OCI-LY1 (cell line): ENCODE measurements at regions not wholly inside any gene's neighbourhood (a gene's known extent, or its start where the extent isn't known, plus 50 kb on each side); places are given as distances from the start of the nearest gene placed in this dataset.

ENCODE experiments used
- H2AFZ ChIP-seq: fragments of 200-600 bp; sonication (generic), shearing (Covaris generic); 2 replicates; pipeline ENCODE4 v1.6.0; 2014; ENCODE audit warnings: antibody characterized with exemption, mild to moderate bottlenecking, low read length
- H3F3A ChIP-seq: fragments of 200-600 bp; sonication (generic), shearing (Covaris generic); 2 replicates; pipeline ENCODE4 v1.6.0; 2014; ENCODE audit warnings: mild to moderate bottlenecking, antibody characterized with exemption, low read length, moderate library complexity; ENCODE audit not compliant: insufficient read depth
- H3K27ac ChIP-seq: fragments of 200-600 bp; sonication (generic); 2 replicates; pipeline ENCODE4 v1.5.1; 2014; ENCODE audit warnings: low read length, mixed run types, mild to moderate bottlenecking, low read depth; ENCODE audit not compliant: poor library complexity, severe bottlenecking
- H3K27me3 ChIP-seq: fragments of 200-600 bp; sonication (generic); 2 replicates; pipeline ENCODE4 v1.6.0; 2014; ENCODE audit warnings: antibody characterized with exemption, mild to moderate bottlenecking, low read length, moderate library complexity; ENCODE audit not compliant: insufficient read depth
- H3K36me3 ChIP-seq: fragments of 200-600 bp; sonication (generic); 2 replicates; pipeline ENCODE4 v1.6.1; 2014; ENCODE audit warnings: mild to moderate bottlenecking, antibody characterized with exemption, low read length, moderate library complexity, mixed read lengths; ENCODE audit not compliant: insufficient read depth
- H3K4me1 ChIP-seq: fragments of 200-600 bp; sonication (generic); 2 replicates; pipeline ENCODE4 v1.5.1; 2014; ENCODE audit warnings: mild to moderate bottlenecking, low read length, moderate library complexity; ENCODE audit not compliant: insufficient read depth, severe bottlenecking
- H3K4me2 ChIP-seq: fragments of 200-600 bp; sonication (generic), shearing (Covaris generic); 2 replicates; pipeline ENCODE4 v1.6.1; 2014; ENCODE audit warnings: low read length
- H3K4me3 ChIP-seq: fragments of 200-600 bp; sonication (generic); 2 replicates; pipeline ENCODE4 v1.5.1; 2014; ENCODE audit warnings: low read length, low read depth, mild to moderate bottlenecking, mixed read lengths; ENCODE audit not compliant: poor library complexity, severe bottlenecking
- H3K79me2 ChIP-seq: fragments of 200-600 bp; shearing (Covaris generic); 2 replicates; pipeline ENCODE4 v1.6.1; 2016; ENCODE audit warnings: mixed run types, low read length, mixed read lengths; ENCODE audit not compliant: insufficient read depth
- H3K9ac ChIP-seq: fragments of 200-600 bp; sonication (generic), shearing (Covaris generic); 2 replicates; pipeline ENCODE4 v1.6.1; 2014; ENCODE audit warnings: mild to moderate bottlenecking, low read length, mixed read lengths
- H3K9me2 ChIP-seq: fragments of 200-600 bp; sonication (generic), shearing (Covaris generic); 2 replicates; pipeline ENCODE4 v1.6.1; 2014; ENCODE audit warnings: low read depth, mild to moderate bottlenecking, low read length, mixed read lengths
- H3K9me3 ChIP-seq: fragments of 200-600 bp; shearing (Covaris generic); 2 replicates; pipeline ENCODE4 v1.6.1; 2014; ENCODE audit warnings: low read length, mixed read lengths
- H4K20me1 ChIP-seq: fragments of 200-600 bp; sonication (generic), shearing (Covaris generic); 2 replicates; pipeline ENCODE4 v1.6.0; 2016; ENCODE audit warnings: mild to moderate bottlenecking, low read length; ENCODE audit not compliant: insufficient read depth
- CTCF ChIP-seq: fragments of 200-600 bp; sonication (generic), shearing (Covaris generic); IDR thresholded peaks from 2 replicates; pipeline ENCODE4 v1.5.1; 2017; ENCODE audit warnings: mild to moderate bottlenecking, antibody characterized with exemption, low read length, moderate library complexity, mixed read lengths
- EZH2 ChIP-seq: fragments of 200-600 bp; sonication (generic), shearing (Covaris generic); IDR thresholded peaks from 2 replicates; pipeline ENCODE4 v1.8.0; 2017; ENCODE audit warnings: borderline replicate concordance, mixed run types, mild to moderate bottlenecking, antibody characterized with exemption, low read length, moderate library complexity, mixed read lengths

DNA sequence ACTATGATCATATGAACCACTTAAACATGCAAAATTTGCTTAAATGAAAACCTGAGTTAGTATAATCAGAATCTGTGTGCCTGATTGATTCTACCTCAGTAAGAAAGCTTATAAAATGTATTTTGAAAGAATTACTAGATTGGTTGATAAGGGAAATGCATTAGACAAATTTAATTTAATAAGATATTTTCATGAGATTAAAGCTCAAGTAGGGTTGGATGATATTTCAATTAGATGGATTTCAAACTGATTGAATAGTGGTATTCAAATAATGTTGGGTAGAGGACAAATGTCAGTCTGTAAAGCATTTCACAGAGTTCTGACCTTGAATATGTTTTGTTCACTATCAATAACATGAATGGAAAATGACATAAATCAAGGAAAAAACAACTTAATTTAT, 780.4 kb upstream of the ALCAM start:
- Histone ChIP-seq H3K4me2 (no peak overlapping the region), H3F3A (no peaks in the 10 kb centered on the region), H3K79me2 (no peaks in the 10 kb centered on the region), H3K9me2 (no peaks in the 10 kb centered on the region), H3K27me3 (no peaks in the 10 kb centered on the region), H4K20me1 (no peaks in the 10 kb centered on the region), H3K4me3 (no peak overlapping the region), H3K36me3 (no peaks in the 10 kb centered on the region), H3K27ac (no peak overlapping the region), H3K9ac (no peak overlapping the region), H3K4me1 (no peaks in the 10 kb centered on the region), H3K9me3 (no peaks in the 10 kb centered on the region), H2AFZ (no peak overlapping the region)
- TF ChIP-seq CTCF (no peak), EZH2 (no peak)

GRCh38 chr3:104588442-104588841, 778.3 kb upstream of the ALCAM start:
- no peaks in the 10 kb centered on the region for H3K79me2 ChIP-seq
- TF ChIP-seq CTCF: no peak
- H3K9me2 ChIP-seq: no peaks in the 10 kb centered on the region
- no peaks in the 10 kb centered on the region for H3F3A ChIP-seq
- no peak overlapping the region for H3K4me2 ChIP-seq
- H2AFZ ChIP-seq: no peak overlapping the region
- no peak overlapping the region for H3K27ac ChIP-seq
- no peaks in the 10 kb centered on the region for H3K27me3 ChIP-seq
- no peak overlapping the region for H3K4me3 ChIP-seq
- H4K20me1 ChIP-seq: no peaks in the 10 kb centered on the region
- no peaks in the 10 kb centered on the region for H3K4me1 ChIP-seq
- no peaks in the 10 kb centered on the region for H3K9me3 ChIP-seq
- no peaks in the 10 kb centered on the region for H3K36me3 ChIP-seq
- H3K9ac ChIP-seq: no peak overlapping the region

DNA sequence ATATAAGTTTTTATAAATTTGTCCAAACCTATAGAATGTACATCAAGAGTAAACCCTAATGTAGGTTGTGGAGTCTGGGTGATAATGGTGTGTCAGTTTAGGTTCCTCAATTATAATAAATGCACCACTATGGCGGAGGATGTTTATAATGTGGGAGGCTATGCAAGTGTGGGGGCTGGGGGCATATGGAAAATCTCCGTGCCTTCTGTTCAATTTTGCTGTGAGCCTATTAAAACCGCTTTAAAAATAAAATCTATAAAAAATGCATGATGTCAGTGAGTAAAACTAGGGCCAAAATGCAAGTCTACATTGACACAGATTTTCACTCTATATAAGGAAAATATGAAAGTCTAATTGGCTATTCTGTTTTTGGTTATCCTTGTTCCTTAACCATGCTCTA, 774.9 kb upstream of the ALCAM start:
- H3F3A ChIP-seq: no peaks in the 10 kb centered on the region
- no peaks in the 10 kb centered on the region for H3K9me2 ChIP-seq

More for the DNA sequence above, 774.9 kb upstream of the ALCAM start:
- Histone ChIP-seq H3K9ac (no peak overlapping the region), H3K27me3 (no peaks in the 10 kb centered on the region), H3K79me2 (no peaks in the 10 kb centered on the region), H2AFZ (no peak overlapping the region), H3K4me2 (no peak overlapping the region), H3K4me1 (peaks cover 8% of the 10 kb centered on the region), H4K20me1 (no peaks in the 10 kb centered on the region), H3K9me3 (no peaks in the 10 kb centered on the region), H3K27ac (no peak overlapping the region), H3K4me3 (no peak overlapping the region), H3K36me3 (no peaks in the 10 kb centered on the region)
- TF ChIP-seq CTCF (no peak), EZH2 (no peak)
